Heart left ventricle (tissue), 13 donors: ENCODE measurements at regions not wholly inside any gene's neighbourhood (a gene's known extent, or its start where the extent isn't known, plus 50 kb on each side); places are given as distances from the start of the nearest gene placed in this dataset.

Source experiments
- POLR2A ChIP-seq, 2 donors: fragments of 450-650 bp; IDR thresholded peaks; one replicate each; pipeline ENCODE4 v1.6.1; 2017; ENCODE audit warnings: antibody characterized with exemption in 2 of 2, mild to moderate bottlenecking in 2 of 2, moderate library complexity in 2 of 2
- TF ChIP-seq, protein P1 (sequence below), 12 donors: fragments of 200-600 bp; sonication (generic) in 4 of 12; IDR thresholded peaks; one replicate each; pipeline versions ENCODE4 v1.5.0 to v1.8.0; 2018 to 2022; ENCODE audit warnings: antibody characterized with exemption in 12 of 12, mild to moderate bottlenecking in 5 of 12
- donor health status: ischemic (EF 13 %, LVEDD 7.1; RV severe dilation, severe dysfunction).
- donor health status: DM: no; HTN: yes; CAD: no.
- donor health status: DM: no; HTN: no; CAD: no.
- donor health status: ischemic (EF 25% LVEDD 6.9; RV normal size, moderate dysfunction).
- donor health status: ischemic (EF 25% LVEDD 5.7; RV mildly dilated, moderate dysfunction).
- donor health status: ischemic (EF 35%, LVEDD 5.7; RV mildly dilated, moderate dysfunction).
- donor health status: nonischemic (EF 11% LVEDD 7.7; RV severe dilation, severe dysfunction).
- donor health status: DM: yes; HTN: yes; CAD: no.
- donor health status: PGD.
- donor health status: ischemic (EF 29% LVEDD 5.4; RV normal size, mild dysfunction).
- donor health status: nonischemic (EF 23%, LVEDD 6.1; RV moderate dilation, normal function).

DNA sequence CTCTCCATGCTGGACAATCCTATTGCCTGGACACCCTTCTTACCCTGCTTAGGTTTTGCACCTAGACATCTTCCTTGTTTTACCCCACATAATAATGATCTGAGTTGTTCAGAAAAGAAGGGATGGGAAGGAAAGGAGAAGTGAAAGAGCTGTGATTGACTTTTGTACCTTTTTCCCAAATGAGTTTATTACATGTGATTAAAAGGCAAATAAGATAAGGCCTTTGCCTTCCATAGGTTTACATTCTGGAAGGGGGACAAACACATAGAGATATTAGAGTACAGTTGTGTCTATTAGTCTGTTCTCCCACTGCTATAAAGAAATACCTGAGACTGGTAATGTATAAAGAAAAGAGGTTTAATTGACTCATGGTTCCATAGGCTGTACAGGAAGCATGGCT lies 67.1 kb upstream of the RIOK2 start:
- TF ChIP-seq, protein P1, sequence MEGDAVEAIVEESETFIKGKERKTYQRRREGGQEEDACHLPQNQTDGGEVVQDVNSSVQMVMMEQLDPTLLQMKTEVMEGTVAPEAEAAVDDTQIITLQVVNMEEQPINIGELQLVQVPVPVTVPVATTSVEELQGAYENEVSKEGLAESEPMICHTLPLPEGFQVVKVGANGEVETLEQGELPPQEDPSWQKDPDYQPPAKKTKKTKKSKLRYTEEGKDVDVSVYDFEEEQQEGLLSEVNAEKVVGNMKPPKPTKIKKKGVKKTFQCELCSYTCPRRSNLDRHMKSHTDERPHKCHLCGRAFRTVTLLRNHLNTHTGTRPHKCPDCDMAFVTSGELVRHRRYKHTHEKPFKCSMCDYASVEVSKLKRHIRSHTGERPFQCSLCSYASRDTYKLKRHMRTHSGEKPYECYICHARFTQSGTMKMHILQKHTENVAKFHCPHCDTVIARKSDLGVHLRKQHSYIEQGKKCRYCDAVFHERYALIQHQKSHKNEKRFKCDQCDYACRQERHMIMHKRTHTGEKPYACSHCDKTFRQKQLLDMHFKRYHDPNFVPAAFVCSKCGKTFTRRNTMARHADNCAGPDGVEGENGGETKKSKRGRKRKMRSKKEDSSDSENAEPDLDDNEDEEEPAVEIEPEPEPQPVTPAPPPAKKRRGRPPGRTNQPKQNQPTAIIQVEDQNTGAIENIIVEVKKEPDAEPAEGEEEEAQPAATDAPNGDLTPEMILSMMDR (IDR thresholded peaks at IDR 0.05), result no peak
- TF ChIP-seq POLR2A (IDR thresholded peaks at IDR 0.05), result no peak
